ENCODE measurements at regions not wholly inside any gene's neighbourhood (a gene's known extent, or its start where the extent isn't known, plus 50 kb on each side); places are given as distances from the start of the nearest gene placed in this dataset.

- TF ChIP-seq POLR2AphosphoS5 (IDR thresholded peaks at IDR 0.05; ENCODE audit: low read depth, low read length) (no peak), EZH2 (IDR thresholded peaks at IDR 0.05; ENCODE audit: low read depth, low read length, severe bottlenecking) (no peak), CTCF (IDR thresholded peaks at IDR 0.05; ENCODE audit: control extremely low read depth in 1 of 3, insufficient read depth in 1 of 3, low read depth in 1 of 3, low read length in 3 of 3) (no peak), ASH2L (IDR thresholded peaks at IDR 0.05; ENCODE audit: low read length) (no peak), EP300 (IDR thresholded peaks at IDR 0.05; ENCODE audit: borderline replicate concordance in 1 of 2, low read depth in 2 of 2, low read length in 2 of 2) (no peak), RFX5 (IDR thresholded peaks at IDR 0.05; ENCODE audit: borderline replicate concordance, low read depth, low read length) (no peak), GABPA (IDR thresholded peaks at IDR 0.05; ENCODE audit: borderline replicate concordance, insufficient read depth, low read length) (no peak), CHD2 (IDR thresholded peaks at IDR 0.05; ENCODE audit: low read length) (no peak), USF2 (IDR thresholded peaks at IDR 0.05; ENCODE audit: low read length) (no peak), RAD21 (IDR thresholded peaks at IDR 0.05 in 1 of 2, conservative IDR thresholded peaks at IDR 0.05 in 1 of 2; ENCODE audit: low read depth in 2 of 2, low read length in 2 of 2) (no peak)
Measured at GRCh38 chr5:133820507-133820906, 147.9 kb downstream of the C5orf15 start.
